ENCODE measurements at regions not wholly inside any gene's neighbourhood (a gene's known extent, or its start where the extent isn't known, plus 50 kb on each side); places are given as distances from the start of the nearest gene placed in this dataset.

- no peaks in the 10 kb centered on the region for H3K27me3 Mint-ChIP-seq (ENCODE audit: insufficient read depth, low read depth, poor library complexity)
- no peaks in the 10 kb centered on the region for H3K4me1 ChIP-seq (ENCODE audit: insufficient read depth)
- H3K4me2 ChIP-seq, result no peak overlapping the region
- no peaks in the 10 kb centered on the region for H3F3A ChIP-seq (replicated peaks; ENCODE audit: low read depth)
- H3K9me3 Mint-ChIP-seq, result no peaks in the 10 kb centered on the region; the same call in 1 of the 3 replicates
- no peak for TF ChIP-seq EZH2phosphoT487 (IDR thresholded peaks at IDR 0.05; ENCODE audit: unreplicated experiment)
- TF ChIP-seq, protein P1, sequence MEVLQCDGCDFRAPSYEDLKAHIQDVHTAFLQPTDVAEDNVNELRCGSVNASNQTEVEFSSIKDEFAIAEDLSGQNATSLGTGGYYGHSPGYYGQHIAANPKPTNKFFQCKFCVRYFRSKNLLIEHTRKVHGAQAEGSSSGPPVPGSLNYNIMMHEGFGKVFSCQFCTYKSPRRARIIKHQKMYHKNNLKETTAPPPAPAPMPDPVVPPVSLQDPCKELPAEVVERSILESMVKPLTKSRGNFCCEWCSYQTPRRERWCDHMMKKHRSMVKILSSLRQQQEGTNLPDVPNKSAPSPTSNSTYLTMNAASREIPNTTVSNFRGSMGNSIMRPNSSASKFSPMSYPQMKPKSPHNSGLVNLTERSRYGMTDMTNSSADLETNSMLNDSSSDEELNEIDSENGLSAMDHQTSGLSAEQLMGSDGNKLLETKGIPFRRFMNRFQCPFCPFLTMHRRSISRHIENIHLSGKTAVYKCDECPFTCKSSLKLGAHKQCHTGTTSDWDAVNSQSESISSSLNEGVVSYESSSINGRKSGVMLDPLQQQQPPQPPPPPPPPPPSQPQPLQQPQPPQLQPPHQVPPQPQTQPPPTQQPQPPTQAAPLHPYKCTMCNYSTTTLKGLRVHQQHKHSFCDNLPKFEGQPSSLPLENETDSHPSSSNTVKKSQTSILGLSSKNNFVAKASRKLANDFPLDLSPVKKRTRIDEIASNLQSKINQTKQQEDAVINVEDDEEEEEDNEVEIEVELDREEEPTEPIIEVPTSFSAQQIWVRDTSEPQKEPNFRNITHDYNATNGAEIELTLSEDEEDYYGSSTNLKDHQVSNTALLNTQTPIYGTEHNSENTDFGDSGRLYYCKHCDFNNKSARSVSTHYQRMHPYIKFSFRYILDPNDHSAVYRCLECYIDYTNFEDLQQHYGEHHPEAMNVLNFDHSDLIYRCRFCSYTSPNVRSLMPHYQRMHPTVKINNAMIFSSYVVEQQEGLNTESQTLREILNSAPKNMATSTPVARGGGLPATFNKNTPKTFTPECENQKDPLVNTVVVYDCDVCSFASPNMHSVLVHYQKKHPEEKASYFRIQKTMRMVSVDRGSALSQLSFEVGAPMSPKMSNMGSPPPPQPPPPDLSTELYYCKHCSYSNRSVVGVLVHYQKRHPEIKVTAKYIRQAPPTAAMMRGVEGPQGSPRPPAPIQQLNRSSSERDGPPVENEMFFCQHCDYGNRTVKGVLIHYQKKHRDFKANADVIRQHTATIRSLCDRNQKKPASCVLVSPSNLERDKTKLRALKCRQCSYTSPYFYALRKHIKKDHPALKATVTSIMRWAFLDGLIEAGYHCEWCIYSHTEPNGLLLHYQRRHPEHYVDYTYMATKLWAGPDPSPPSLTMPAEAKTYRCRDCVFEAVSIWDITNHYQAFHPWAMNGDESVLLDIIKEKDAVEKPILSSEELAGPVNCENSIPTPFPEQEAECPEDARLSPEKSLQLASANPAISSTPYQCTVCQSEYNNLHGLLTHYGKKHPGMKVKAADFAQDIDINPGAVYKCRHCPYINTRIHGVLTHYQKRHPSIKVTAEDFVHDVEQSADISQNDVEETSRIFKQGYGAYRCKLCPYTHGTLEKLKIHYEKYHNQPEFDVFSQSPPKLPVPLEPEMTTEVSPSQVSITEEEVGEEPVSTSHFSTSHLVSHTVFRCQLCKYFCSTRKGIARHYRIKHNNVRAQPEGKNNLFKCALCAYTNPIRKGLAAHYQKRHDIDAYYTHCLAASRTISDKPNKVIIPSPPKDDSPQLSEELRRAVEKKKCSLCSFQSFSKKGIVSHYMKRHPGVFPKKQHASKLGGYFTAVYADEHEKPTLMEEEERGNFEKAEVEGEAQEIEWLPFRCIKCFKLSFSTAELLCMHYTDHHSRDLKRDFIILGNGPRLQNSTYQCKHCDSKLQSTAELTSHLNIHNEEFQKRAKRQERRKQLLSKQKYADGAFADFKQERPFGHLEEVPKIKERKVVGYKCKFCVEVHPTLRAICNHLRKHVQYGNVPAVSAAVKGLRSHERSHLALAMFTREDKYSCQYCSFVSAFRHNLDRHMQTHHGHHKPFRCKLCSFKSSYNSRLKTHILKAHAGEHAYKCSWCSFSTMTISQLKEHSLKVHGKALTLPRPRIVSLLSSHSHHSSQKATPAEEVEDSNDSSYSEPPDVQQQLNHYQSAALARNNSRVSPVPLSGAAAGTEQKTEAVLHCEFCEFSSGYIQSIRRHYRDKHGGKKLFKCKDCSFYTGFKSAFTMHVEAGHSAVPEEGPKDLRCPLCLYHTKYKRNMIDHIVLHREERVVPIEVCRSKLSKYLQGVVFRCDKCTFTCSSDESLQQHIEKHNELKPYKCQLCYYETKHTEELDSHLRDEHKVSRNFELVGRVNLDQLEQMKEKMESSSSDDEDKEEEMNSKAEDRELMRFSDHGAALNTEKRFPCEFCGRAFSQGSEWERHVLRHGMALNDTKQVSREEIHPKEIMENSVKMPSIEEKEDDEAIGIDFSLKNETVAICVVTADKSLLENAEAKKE (CRISPR knock-in tag; IDR thresholded peaks at IDR 0.05), result no peak
- TF ChIP-seq REST (IDR thresholded peaks at IDR 0.05; ENCODE audit: unreplicated experiment), result no peak
- TF ChIP-seq STAT1 (IDR thresholded peaks at IDR 0.05; ENCODE audit: unreplicated experiment), result no peak
- TF ChIP-seq POLR2AphosphoS5 (IDR thresholded peaks at IDR 0.05; ENCODE audit: low read depth), result no peak
- H3K27ac Mint-ChIP-seq, result no peak overlapping the region
- H4K20me1 ChIP-seq (replicated peaks; ENCODE audit: insufficient read depth), result no peaks in the 10 kb centered on the region
- H3K9me2 ChIP-seq (ENCODE audit: insufficient read depth), result no peaks in the 10 kb centered on the region
- H3K36me3 ChIP-seq (ENCODE audit: insufficient read depth), result no peaks in the 10 kb centered on the region
- no peaks in the 10 kb centered on the region for H3K27me3 ChIP-seq (ENCODE audit: insufficient read depth)
- no peaks in the 10 kb centered on the region; the same call in 2 of the 3 replicates for H3K4me1 Mint-ChIP-seq
- no peak for ATAC-seq
- no peak overlapping the region for H3K27ac ChIP-seq (ENCODE audit: low read depth)
- H3K36me3 Mint-ChIP-seq (ENCODE audit: low read depth), result no peaks in the 10 kb centered on the region; the same call in 2 of the 3 replicates
- DNase-seq (ENCODE audit: low spot score), result no peak
- no peak overlapping the region for H3K4me3 Mint-ChIP-seq
- H2AFZ ChIP-seq, result no peak overlapping the region
- H3K79me2 ChIP-seq (replicated peaks; ENCODE audit: insufficient read depth), result no peaks in the 10 kb centered on the region
- H3K4me3 ChIP-seq, result no peak overlapping the region
These were observed 76.9 kb upstream of the RET start for GRCh38 chr10:43000021-43000411.
